SK-N-SH (cell line): ENCODE measurements at regions not wholly inside any gene's neighbourhood (a gene's known extent, or its start where the extent isn't known, plus 50 kb on each side); places are given as distances from the start of the nearest gene placed in this dataset.

Source experiments
- CTCF ChIA-PET: fragments of 300-600, 350-600 bp; formaldehyde crosslinking; extraction: SDS; loops from one replicate; lab custom pipeline; 2021; lab: Yijun Ruan, JAX
- POLR2A ChIA-PET: fragments of 350-600 bp; sonication (Branson Sonifier 250); formaldehyde crosslinking; extraction: SDS; loops from one replicate; lab custom pipeline; 2020; ENCODE audit warnings: antibody characterized with exemption, inconsistent platforms; lab: Yijun Ruan, JAX
- DNase-seq: peaks from one replicate; pipeline ENCODE4 v3.0.0; 2012
- H2AFZ ChIP-seq: fragments of 200-600 bp; sonication (generic); 2 replicates; pipeline ENCODE4 v1.8.1; 2016; ENCODE audit warnings: antibody characterized with exemption, mild to moderate bottlenecking, low read depth
- H3F3A ChIP-seq: fragments of 200-600 bp; sonication (generic); replicated peaks from 2 replicates; pipeline ENCODE3; 2016; ENCODE audit warnings: antibody characterized with exemption, mild to moderate bottlenecking; ENCODE audit not compliant: insufficient read depth
- H3K27ac ChIP-seq, 2 experiments: fragments of 200-500 bp in 1 of 2; fragments of 200-600 bp in 1 of 2; sonication (Bioruptor generic) in 1 of 2; sonication (generic), shearing (Covaris generic) in 1 of 2; 2 replicates each; pipeline versions ENCODE4 v1.5.1 to v1.6.1; 2014 to 2016; ENCODE audit warnings: low read depth in 2 of 2, inconsistent platforms in 1 of 2, low read length in 1 of 2, mild to moderate bottlenecking in 1 of 2, mixed read lengths in 1 of 2
- H3K27me3 ChIP-seq: fragments of 200-600 bp; sonication (generic), shearing (Covaris generic); 2 replicates; pipeline ENCODE4 v1.6.1; 2016; ENCODE audit warnings: mixed run types; ENCODE audit not compliant: insufficient read depth
- H3K36me3 ChIP-seq, 2 experiments: fragments of 200-500 bp in 1 of 2; fragments of 200-600 bp in 1 of 2; sonication (Bioruptor generic) in 1 of 2; sonication (generic) in 1 of 2; replicated peaks in 1 of 2; 2 replicates each; pipeline versions ENCODE3 to v1.5.1; 2014 to 2016; ENCODE audit warnings: low read length in 1 of 2, mild to moderate bottlenecking in 1 of 2; ENCODE audit not compliant: insufficient read depth in 2 of 2, control insufficient read depth in 1 of 2
- H3K4me1 ChIP-seq, 2 experiments: fragments of 200-500 bp in 1 of 2; fragments of 200-600 bp in 1 of 2; sonication (Bioruptor generic) in 1 of 2; sonication (generic), shearing (Covaris generic) in 1 of 2; 2 replicates each; pipeline versions ENCODE4 v1.5.1 to v1.6.1; 2014 to 2016; ENCODE audit warnings: low read depth in 1 of 2, low read length in 1 of 2, mixed run types in 1 of 2; ENCODE audit not compliant: insufficient read depth in 2 of 2, control insufficient read depth in 1 of 2
- H3K4me2 ChIP-seq: fragments of 200-600 bp; sonication (generic), shearing (Covaris generic); 2 replicates; pipeline ENCODE4 v1.6.1; 2017; ENCODE audit warnings: mixed run types
- H3K4me3 ChIP-seq, 2 experiments: fragments of 200-500 bp in 1 of 2; fragments of 200-600 bp in 1 of 2; sonication (Bioruptor generic) in 1 of 2; sonication (generic), shearing (Covaris generic) in 1 of 2; 2 replicates each; pipeline versions ENCODE4 v1.5.1 to v1.8.1; 2014 to 2016; ENCODE audit warnings: low read depth in 2 of 2, inconsistent platforms in 1 of 2, low read length in 1 of 2, mild to moderate bottlenecking in 1 of 2, mixed read lengths in 1 of 2, moderate library complexity in 1 of 2
- H3K79me2 ChIP-seq: fragments of 200-600 bp; sonication (generic); 2 replicates; pipeline ENCODE4 v1.8.1; 2017; ENCODE audit warnings: mild to moderate bottlenecking; ENCODE audit not compliant: insufficient read depth
- H3K9ac ChIP-seq: fragments of 200-600 bp; sonication (generic); 2 replicates; pipeline ENCODE4 v1.6.1; 2017; ENCODE audit warnings: mixed run types
- H3K9me2 ChIP-seq: fragments of 200-600 bp; sonication (generic); 2 replicates; pipeline ENCODE4 v1.6.1; 2017; ENCODE audit warnings: mixed run types
- H3K9me3 ChIP-seq: fragments of 200-600 bp; sonication (generic); 2 replicates; pipeline ENCODE4 v1.6.1; 2017; ENCODE audit warnings: mixed run types, mild to moderate bottlenecking, moderate library complexity
- H4K20me1 ChIP-seq: fragments of 200-600 bp; sonication (generic); 2 replicates; pipeline ENCODE4 v1.6.1; 2017; ENCODE audit warnings: mild to moderate bottlenecking, mixed run types; ENCODE audit not compliant: insufficient read depth
- ELF1 ChIP-seq: IDR thresholded peaks from 2 replicates; pipeline ENCODE4 v1.4.0; 2012
- EZH2phosphoT487 ChIP-seq: fragments of 200-600 bp; sonication (generic); IDR thresholded peaks from 2 replicates; pipeline ENCODE4 v1.6.1; 2017; ENCODE audit warnings: low read depth, mixed run types, mild to moderate bottlenecking, antibody characterized with exemption, moderate library complexity, borderline replicate concordance
- FOXJ3 ChIP-seq: sonication (generic); formaldehyde crosslinking; IDR thresholded peaks from 2 replicates; pipeline ENCODE4 v1.5.1; 2020; ENCODE audit warnings: mild to moderate bottlenecking, missing genetic modification reagents
- FOXM1 ChIP-seq: IDR thresholded peaks from 2 replicates; pipeline ENCODE4 v1.4.0; 2012; ENCODE audit warnings: low read depth, mild to moderate bottlenecking
- GABPA ChIP-seq: IDR thresholded peaks from 2 replicates; pipeline ENCODE4 v1.4.0; 2012; ENCODE audit warnings: low read depth, mild to moderate bottlenecking
- GATA2 ChIP-seq: sonication (generic); formaldehyde crosslinking; IDR thresholded peaks from 2 replicates; pipeline ENCODE4 v1.5.0; 2020; ENCODE audit warnings: mild to moderate bottlenecking, missing genetic modification reagents
- JUND ChIP-seq: IDR thresholded peaks from 2 replicates; pipeline ENCODE4 v1.4.0; 2012
- RAD21 ChIP-seq: IDR thresholded peaks from 2 replicates; pipeline ENCODE4 v1.6.1; 2012; ENCODE audit warnings: mild to moderate bottlenecking, low read length
- RXRA ChIP-seq: IDR thresholded peaks from 2 replicates; pipeline ENCODE4 v1.4.0; 2012; ENCODE audit warnings: low read depth, mild to moderate bottlenecking, borderline replicate concordance
- SMC3 ChIP-seq: IDR thresholded peaks from 2 replicates; pipeline ENCODE4 v1.6.1; 2012; ENCODE audit warnings: low read depth, low read length, improper control_type of control experiment
- TAF1 ChIP-seq: IDR thresholded peaks from 2 replicates; pipeline ENCODE4 v1.6.1; 2012; ENCODE audit warnings: low read depth, mild to moderate bottlenecking, low read length, moderate library complexity, borderline replicate concordance
- TCF12 ChIP-seq: IDR thresholded peaks from 2 replicates; pipeline ENCODE4 v1.4.0; 2012
- TEAD4 ChIP-seq: IDR thresholded peaks from 2 replicates; pipeline ENCODE4 v1.4.0; 2012; ENCODE audit warnings: mild to moderate bottlenecking, borderline replicate concordance; ENCODE audit not compliant: insufficient read depth
- YY1 ChIP-seq: IDR thresholded peaks from 2 replicates; pipeline ENCODE4 v1.4.0; 2012; ENCODE audit warnings: low read depth, mild to moderate bottlenecking
- WGBS: methylation state at CpG from one replicate; pipeline ENCODE4 v1.1.6; 2017; ENCODE audit warnings: low lambda C conversion rate; 5-methylcytosine and 5-hydroxymethylcytosine counted together
- TF ChIP-seq, protein P1 (sequence below): IDR thresholded peaks from 2 replicates; pipeline ENCODE4 v1.4.0; 2012; ENCODE audit warnings: low read depth, borderline replicate concordance
- TF ChIP-seq, protein P2 (sequence below): IDR thresholded peaks from 2 replicates; pipeline ENCODE4 v1.4.0; 2012; ENCODE audit warnings: low read depth
- TF ChIP-seq, protein P3 (sequence below): IDR thresholded peaks from 2 replicates; pipeline ENCODE4; 2012
- TF ChIP-seq, protein P4 (sequence below): fragments of 150-350 bp; IDR thresholded peaks from 2 replicates; pipeline ENCODE4 v1.6.1; 2016; ENCODE audit warnings: mild to moderate bottlenecking, low read depth, low read length

DNA sequence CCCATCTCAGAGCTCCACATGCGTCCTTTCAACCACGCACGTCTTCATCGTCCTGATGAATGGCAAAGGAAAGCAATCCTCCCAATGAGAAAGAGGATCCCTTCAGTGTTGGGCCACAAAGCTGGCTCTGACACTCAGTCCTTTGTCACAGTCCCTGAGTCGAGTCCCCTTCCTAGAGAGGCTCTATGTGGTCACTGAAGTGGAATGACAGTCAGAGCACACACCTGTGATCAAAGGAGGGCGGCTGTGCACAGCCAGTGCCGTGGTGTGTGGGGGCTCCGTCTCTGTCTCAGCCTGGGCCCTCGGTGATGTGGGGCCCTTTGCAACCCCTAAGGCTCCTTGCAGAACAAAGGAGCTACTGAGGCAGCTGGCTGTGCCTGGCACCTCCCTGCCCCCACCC lies 157.3 kb upstream of the APCDD1 start (continued):
- TF ChIP-seq GATA2 (CRISPR knock-in tag) (no peak), TCF12 (no peak), SMC3 (no peak), TEAD4 (no peak), FOXJ3 (CRISPR knock-in tag) (no peak), EZH2phosphoT487 (no peak), TAF1 (no peak), YY1 (no peak), JUND (no peak), RAD21 (no peak), FOXM1 (no peak)
- TF ChIP-seq, protein P1, sequence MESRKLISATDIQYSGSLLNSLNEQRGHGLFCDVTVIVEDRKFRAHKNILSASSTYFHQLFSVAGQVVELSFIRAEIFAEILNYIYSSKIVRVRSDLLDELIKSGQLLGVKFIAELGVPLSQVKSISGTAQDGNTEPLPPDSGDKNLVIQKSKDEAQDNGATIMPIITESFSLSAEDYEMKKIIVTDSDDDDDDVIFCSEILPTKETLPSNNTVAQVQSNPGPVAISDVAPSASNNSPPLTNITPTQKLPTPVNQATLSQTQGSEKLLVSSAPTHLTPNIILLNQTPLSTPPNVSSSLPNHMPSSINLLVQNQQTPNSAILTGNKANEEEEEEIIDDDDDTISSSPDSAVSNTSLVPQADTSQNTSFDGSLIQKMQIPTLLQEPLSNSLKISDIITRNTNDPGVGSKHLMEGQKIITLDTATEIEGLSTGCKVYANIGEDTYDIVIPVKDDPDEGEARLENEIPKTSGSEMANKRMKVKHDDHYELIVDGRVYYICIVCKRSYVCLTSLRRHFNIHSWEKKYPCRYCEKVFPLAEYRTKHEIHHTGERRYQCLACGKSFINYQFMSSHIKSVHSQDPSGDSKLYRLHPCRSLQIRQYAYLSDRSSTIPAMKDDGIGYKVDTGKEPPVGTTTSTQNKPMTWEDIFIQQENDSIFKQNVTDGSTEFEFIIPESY: no peak

DNA sequence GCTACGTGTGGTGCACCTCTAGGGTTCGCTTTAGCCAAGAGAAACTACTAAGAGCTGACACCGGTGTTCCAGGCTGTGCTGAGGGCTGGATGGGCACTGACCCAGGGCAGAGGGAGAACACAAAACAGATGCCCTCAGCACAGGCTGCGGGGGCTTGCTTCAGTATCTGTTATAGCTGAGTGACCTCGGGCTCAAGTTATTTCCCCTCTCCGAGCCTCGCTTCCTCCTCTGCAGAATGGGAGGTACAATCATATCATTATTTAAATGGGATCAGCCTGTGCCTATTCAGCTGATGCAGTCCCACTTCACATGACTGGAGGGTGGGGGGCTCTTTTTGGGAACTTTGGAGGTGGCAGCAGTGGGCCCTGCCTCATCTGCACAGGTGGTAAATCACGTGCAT lies 156.1 kb upstream of the APCDD1 start:
- no peak overlapping the region for H2AFZ ChIP-seq
- CTCF ChIA-PET: no interaction called here
- no peak overlapping the region for H3K9ac ChIP-seq
- H3K4me2 ChIP-seq: no peak overlapping the region
- H3K79me2 ChIP-seq: no peaks in the 10 kb centered on the region
- TF ChIP-seq TCF12 (no peak), ELF1 (no peak), RXRA (no peak), FOXM1 (no peak), GABPA (no peak), TAF1 (no peak)
- TF ChIP-seq, protein P2, sequence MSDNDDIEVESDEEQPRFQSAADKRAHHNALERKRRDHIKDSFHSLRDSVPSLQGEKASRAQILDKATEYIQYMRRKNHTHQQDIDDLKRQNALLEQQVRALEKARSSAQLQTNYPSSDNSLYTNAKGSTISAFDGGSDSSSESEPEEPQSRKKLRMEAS: no peak
- POLR2A ChIA-PET: no interaction called here
- H3F3A ChIP-seq: no peaks in the 10 kb centered on the region
- no peaks in the 10 kb centered on the region for H3K36me3 ChIP-seq
- no peaks in the 10 kb centered on the region; a peak in 1 of 4 replicates for H3K4me1 ChIP-seq
- H3K9me3 ChIP-seq: no peaks in the 10 kb centered on the region
- no peaks in the 10 kb centered on the region for H3K9me2 ChIP-seq
- no peak for DNase-seq
- no peak overlapping the region for H3K4me3 ChIP-seq
- 41% methylated on average over 7 of the region's 8 CpGs for WGBS
- H3K27ac ChIP-seq: no peak overlapping the region
- no peaks in the 10 kb centered on the region for H3K27me3 ChIP-seq
- H4K20me1 ChIP-seq: no peaks in the 10 kb centered on the region

DNA sequence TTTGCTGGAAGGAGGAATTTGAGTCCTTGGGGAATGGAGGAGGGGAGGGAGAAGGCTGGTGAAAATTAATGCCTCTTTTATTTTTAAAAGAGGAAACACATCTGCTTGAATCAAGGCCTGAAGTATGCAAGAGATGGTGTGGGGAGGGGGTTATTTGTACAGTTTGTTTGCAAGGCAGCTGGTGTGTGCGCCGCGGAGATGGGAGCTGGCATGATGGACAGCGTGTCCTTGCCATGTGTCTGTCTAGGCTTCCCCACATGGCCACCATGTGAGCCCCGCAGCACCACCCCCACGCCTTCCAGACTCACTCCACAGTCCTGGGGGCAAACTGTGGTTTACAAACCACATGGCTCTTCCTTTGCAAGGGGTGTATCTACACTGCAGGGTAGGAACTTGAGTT lies 154.8 kb upstream of the APCDD1 start:
- Histone ChIP-seq H3F3A (no peaks in the 10 kb centered on the region), H3K9ac (no peak overlapping the region), H3K4me1 (no peaks in the 10 kb centered on the region; a peak in 1 of 4 replicates), H4K20me1 (no peaks in the 10 kb centered on the region), H3K9me2 (no peaks in the 10 kb centered on the region), H3K4me3 (no peak overlapping the region), H2AFZ (no peak overlapping the region), H3K27me3 (no peaks in the 10 kb centered on the region), H3K36me3 (no peaks in the 10 kb centered on the region), H3K27ac (no peak overlapping the region), H3K4me2 (no peak overlapping the region), H3K79me2 (no peaks in the 10 kb centered on the region), H3K9me3 (no peaks in the 10 kb centered on the region)
- ChIA-PET CTCF (no interaction called here), POLR2A (no interaction called here)
- no peak for DNase-seq
- 66% methylated on average over 6 of the region's 6 CpGs for WGBS
- TF ChIP-seq, protein P3, sequence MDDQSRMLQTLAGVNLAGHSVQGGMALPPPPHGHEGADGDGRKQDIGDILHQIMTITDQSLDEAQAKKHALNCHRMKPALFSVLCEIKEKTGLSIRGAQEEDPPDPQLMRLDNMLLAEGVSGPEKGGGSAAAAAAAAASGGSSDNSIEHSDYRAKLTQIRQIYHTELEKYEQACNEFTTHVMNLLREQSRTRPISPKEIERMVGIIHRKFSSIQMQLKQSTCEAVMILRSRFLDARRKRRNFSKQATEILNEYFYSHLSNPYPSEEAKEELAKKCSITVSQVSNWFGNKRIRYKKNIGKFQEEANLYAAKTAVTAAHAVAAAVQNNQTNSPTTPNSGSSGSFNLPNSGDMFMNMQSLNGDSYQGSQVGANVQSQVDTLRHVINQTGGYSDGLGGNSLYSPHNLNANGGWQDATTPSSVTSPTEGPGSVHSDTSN: no peak
- TF ChIP-seq, protein P4, sequence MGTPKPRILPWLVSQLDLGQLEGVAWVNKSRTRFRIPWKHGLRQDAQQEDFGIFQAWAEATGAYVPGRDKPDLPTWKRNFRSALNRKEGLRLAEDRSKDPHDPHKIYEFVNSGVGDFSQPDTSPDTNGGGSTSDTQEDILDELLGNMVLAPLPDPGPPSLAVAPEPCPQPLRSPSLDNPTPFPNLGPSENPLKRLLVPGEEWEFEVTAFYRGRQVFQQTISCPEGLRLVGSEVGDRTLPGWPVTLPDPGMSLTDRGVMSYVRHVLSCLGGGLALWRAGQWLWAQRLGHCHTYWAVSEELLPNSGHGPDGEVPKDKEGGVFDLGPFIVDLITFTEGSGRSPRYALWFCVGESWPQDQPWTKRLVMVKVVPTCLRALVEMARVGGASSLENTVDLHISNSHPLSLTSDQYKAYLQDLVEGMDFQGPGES: no peak
- TF ChIP-seq, protein P1: no peak
